Adrenal gland (tissue), 5 donors: ENCODE measurements at regions not wholly inside any gene's neighbourhood (a gene's known extent, or its start where the extent isn't known, plus 50 kb on each side); places are given as distances from the start of the nearest gene placed in this dataset.

ENCODE experiments used
- CTCF ChIP-seq, 6 experiments: fragments of 450-650 bp in 4 of 6; fragments of 200-600 bp in 2 of 6; sonication (generic) in 1 of 6; IDR thresholded peaks; 1 replicate in 5 of 6; 2 replicates in 1 of 6; pipeline versions ENCODE4 v1.5.1 to v1.8.0; 2016 to 2021; ENCODE audit warnings: antibody characterized with exemption in 6 of 6, mild to moderate bottlenecking in 2 of 6, moderate library complexity in 1 of 6
- POLR2A ChIP-seq, 2 donors: fragments of 450-650 bp; IDR thresholded peaks; one replicate each; pipeline ENCODE4 v1.6.1; 2017; ENCODE audit warnings: antibody characterized with exemption in 2 of 2, mild to moderate bottlenecking in 2 of 2, moderate library complexity in 1 of 2
- donor health status: DM: no; HTN: no; CAD: no.

DNA sequence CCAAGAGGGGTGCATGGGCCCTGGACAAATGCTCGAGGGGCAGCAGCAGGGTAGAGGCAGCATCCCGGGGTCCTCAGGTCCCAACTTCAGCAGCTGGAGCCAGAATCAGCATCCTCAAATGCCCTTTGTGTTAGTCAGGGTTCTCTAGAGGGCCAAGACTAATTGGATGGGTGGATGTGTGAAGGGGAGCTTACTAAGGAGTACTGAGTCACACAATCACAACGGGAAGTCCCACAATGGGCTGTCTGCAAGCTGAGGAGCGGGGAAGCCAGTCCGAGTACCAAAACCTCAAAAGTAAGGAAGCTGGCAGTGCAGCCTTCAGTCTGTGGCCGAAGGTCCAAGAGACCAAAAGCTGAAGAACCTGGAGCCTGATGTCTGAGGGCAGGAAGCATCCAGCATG lies 162.9 kb upstream of the TCERG1L start:
- TF ChIP-seq POLR2A (IDR thresholded peaks at IDR 0.05) (no peak), CTCF (IDR thresholded peaks at IDR 0.05) (no peak)
